ENCODE measurements at regions not wholly inside any gene's neighbourhood (a gene's known extent, or its start where the extent isn't known, plus 50 kb on each side); places are given as distances from the start of the nearest gene placed in this dataset.
"Not testable (repeated sequence)": the region's sequence is repeated elsewhere in the genome, so short reads cannot be mapped to it uniquely, and the experiment has no call there.

DNA sequence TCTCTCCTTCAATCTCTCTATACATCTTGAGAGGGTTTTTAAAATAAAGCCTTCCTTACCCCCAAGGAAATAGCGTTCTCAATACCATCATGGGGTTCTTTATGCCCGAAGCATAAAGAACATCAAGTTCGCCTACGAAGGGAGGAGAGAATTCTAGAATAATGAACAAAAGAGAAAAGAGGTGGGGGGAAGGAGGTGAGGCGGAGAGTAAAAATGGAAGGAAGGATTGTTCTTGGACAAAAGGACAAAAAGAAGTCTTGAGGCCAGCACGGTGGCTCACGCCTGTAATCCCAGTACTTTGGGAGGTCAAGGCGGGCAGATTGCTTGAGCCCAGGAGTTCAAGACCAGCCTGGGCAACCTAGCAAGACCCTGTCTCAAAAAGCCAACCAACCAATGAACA is 319.8 kb upstream of the NCKAP5 start:
- TF ChIP-seq CTCF (conservative IDR thresholded peaks at IDR 0.05; ENCODE audit: low read depth, low read length): no peak
- DNase-seq (ENCODE audit: low read depth): no peak
- H3K4me3 ChIP-seq (ENCODE audit: low read depth, low read length): no peak overlapping the region

GRCh38 chr2:133888621-133889219 is 320.5 kb upstream of the NCKAP5 start:
- no peak for TF ChIP-seq CTCF (conservative IDR thresholded peaks at IDR 0.05; ENCODE audit: low read depth, low read length)
- H3K4me3 ChIP-seq (ENCODE audit: low read depth, low read length): no peak overlapping the region
- no peak for DNase-seq (ENCODE audit: low read depth)

DNA sequence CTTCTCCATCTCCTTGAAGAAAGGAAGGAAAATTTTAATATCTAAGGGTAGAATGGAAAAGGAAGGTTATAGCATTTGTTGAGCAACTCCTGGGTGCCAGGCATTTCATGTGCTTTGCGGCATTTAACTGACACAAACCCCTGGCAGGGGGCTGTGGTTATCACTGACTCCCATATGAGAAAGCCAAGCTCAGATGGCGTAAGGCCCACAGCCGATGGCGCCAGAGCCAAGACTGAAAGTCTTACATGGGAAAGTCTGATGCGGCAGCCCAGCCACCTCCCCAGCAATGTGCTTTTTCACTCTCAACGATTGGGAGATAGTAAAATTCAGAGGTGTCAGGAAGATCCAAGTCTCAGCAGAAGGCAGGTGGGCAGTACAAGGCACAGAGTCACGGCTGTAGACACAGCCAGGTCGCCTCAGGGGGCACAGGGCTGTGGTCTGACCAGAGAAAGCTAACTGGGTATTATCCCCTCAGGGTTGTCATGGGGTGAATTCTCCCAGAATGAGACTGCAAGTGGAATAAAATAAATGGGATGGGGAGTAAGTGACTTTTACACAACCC is 324.2 kb upstream of the NCKAP5 start:
- H3K4me3 ChIP-seq (ENCODE audit: low read depth, low read length): no peak overlapping the region
- TF ChIP-seq CTCF (conservative IDR thresholded peaks at IDR 0.05; ENCODE audit: low read depth, low read length): no peak

DNA sequence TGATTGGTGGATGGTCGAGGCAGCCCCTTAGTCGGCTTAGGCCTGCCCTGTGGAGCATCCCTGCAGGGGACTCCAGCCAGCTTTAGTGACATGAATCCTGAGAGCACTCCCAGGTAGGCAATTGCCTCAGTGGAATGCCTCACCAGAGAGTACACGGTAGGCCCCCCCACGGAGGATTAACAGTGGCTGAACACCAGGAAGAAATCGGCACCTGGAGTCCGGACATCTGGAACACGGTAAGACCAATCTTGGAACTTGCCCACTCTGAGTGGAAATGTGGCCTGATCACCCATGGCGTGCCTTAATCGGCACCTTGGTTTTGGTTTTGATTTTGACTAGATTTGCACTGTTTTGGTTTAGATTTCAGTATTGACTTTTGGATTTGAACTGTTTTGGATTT is 326.2 kb upstream of the NCKAP5 start:
- H3K4me3 ChIP-seq (ENCODE audit: low read depth, low read length): no peak overlapping the region

More for the DNA sequence above, 324.2 kb upstream of the NCKAP5 start:
- DNase-seq (ENCODE audit: low read depth): no peak

DNA sequence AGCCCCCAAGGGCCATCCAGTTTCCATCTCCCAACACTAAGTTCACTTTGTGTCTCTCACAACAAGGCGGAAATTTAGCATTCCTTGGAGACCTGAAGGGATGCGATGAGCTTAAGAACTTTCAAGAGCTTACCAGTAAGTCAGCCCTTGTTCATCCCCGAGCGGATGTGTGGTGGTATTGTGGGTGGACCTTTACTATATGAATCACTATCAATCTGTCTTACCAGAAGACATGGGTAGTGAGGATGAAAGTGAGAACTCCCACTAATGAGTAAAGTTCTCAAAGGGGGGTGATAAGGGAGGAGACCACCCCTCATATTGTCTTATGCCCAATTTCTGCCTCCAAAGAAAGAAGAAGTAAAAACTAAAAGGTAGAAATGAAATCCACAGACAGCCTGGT is 329.6 kb upstream of the NCKAP5 start:
- not testable (repeated sequence) for DNase-seq (ENCODE audit: low read depth); H3K4me3 ChIP-seq (ENCODE audit: low read depth, low read length)

More for the DNA sequence above, 326.2 kb upstream of the NCKAP5 start:
- DNase-seq (ENCODE audit: low read depth): no peak
- TF ChIP-seq CTCF (conservative IDR thresholded peaks at IDR 0.05; ENCODE audit: low read depth, low read length): no peak

DNA sequence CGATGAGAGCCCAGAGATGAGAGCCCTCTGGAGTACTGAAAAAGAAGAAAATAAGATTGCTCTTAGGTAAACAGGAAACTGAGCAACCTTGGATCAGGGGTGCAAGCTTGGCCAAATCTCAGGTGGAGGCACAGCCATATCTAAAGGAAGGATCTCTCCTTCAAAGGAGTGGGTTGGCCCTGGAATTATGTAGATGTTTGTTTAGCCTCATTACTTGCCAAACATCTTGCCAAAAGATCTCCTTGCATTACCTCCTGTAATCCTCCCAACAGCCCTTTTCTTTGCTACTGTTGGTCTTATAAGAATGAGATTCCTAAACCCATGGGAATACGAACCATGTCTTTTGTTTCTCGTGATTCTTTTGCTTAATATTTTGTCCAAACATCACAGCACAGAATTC is 332.6 kb upstream of the NCKAP5 start:
- TF ChIP-seq CTCF (conservative IDR thresholded peaks at IDR 0.05; ENCODE audit: low read depth, low read length): no peak
- DNase-seq (ENCODE audit: low read depth): no peak
- no peak overlapping the region for H3K4me3 ChIP-seq (ENCODE audit: low read depth, low read length)

DNA sequence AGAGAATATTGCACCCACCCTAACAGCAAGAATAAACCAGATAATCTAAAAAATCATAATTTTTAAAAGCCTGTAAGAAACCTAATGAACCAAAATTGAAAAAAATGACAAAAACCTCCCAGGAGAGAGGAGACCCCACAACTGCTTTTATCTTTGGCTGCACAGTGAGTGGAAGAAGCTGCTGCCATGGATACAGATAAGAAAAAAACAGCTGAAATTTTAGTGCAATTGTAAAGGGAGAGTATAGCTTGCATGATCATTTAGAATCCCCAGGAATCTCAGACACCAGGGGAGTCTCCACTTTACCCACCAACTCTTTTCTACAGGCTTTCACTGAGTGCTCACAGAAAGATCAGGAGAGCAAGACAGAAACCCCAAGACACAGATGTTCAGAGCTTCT is 338.1 kb upstream of the NCKAP5 start:
- TF ChIP-seq CTCF (conservative IDR thresholded peaks at IDR 0.05; ENCODE audit: low read depth, low read length): no peak
- no peak overlapping the region for H3K4me3 ChIP-seq (ENCODE audit: low read depth, low read length)
- DNase-seq (ENCODE audit: low read depth): no peak
